ENCODE measurements at regions not wholly inside any gene's neighbourhood (a gene's known extent, or its start where the extent isn't known, plus 50 kb on each side); places are given as distances from the start of the nearest gene placed in this dataset.

DNA sequence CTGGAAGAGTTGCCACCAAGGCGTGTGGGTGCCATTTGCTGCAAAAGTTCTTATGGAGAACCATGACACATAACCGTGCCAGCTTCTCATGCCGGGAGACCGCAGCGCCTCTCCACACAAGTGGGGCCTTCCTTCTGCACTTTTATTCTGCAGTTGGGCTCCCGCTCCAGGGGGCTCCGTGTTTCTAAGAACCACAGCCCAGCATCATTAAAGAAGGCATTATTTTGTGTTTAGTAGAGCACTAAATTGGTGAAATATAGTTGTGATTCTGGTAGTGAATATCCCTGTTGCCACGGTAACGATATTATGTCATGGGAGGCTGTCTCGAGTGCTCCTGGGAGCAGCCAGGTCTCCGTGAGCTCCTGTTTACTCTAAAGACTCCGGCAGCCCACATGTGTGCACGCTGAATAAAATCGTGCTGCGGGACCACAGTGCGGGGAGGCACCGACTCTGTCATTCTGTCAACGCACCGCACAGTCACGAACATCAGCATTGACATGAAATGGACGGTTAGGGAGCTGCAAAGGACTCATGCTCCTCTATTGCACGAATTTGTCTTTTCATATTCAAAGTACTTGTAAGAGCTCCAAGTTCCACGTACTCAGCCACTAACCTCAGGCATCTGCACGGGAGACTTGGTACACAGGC, 68.8 kb upstream of the PITRM1 start:
- TF ChIP-seq, protein P1, sequence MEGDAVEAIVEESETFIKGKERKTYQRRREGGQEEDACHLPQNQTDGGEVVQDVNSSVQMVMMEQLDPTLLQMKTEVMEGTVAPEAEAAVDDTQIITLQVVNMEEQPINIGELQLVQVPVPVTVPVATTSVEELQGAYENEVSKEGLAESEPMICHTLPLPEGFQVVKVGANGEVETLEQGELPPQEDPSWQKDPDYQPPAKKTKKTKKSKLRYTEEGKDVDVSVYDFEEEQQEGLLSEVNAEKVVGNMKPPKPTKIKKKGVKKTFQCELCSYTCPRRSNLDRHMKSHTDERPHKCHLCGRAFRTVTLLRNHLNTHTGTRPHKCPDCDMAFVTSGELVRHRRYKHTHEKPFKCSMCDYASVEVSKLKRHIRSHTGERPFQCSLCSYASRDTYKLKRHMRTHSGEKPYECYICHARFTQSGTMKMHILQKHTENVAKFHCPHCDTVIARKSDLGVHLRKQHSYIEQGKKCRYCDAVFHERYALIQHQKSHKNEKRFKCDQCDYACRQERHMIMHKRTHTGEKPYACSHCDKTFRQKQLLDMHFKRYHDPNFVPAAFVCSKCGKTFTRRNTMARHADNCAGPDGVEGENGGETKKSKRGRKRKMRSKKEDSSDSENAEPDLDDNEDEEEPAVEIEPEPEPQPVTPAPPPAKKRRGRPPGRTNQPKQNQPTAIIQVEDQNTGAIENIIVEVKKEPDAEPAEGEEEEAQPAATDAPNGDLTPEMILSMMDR (IDR thresholded peaks at IDR 0.05) = no peak
- no peak for TF ChIP-seq POLR2A (IDR thresholded peaks at IDR 0.05)

Measured in right lobe of liver (tissue), 4 donors.